BLaER1 treated with 17β-estradiol and CSF1 and Interleukin-3, amounts not matched to agents 10 nM and 100 nM (cell line): ENCODE measurements at regions not wholly inside any gene's neighbourhood (a gene's known extent, or its start where the extent isn't known, plus 50 kb on each side); places are given as distances from the start of the nearest gene placed in this dataset.

Source experiments
- H3K27ac ChIP-seq, 11 experiments: shearing (Covaris generic); formaldehyde crosslinking; 2 replicates each; pipeline ENCODE4 v1.8.1; 2022
- H3K27me3 ChIP-seq, 11 experiments: shearing (Covaris generic); formaldehyde crosslinking; 2 replicates each; pipeline ENCODE4 v1.8.1; 2022
- H3K36me3 ChIP-seq, 11 experiments: shearing (Covaris generic); formaldehyde crosslinking; 2 replicates each; pipeline ENCODE4 v1.8.1; 2022
- H3K4me1 ChIP-seq, 10 experiments: shearing (Covaris generic); formaldehyde crosslinking; 2 replicates each; pipeline ENCODE4 v1.8.1; 2022
- H3K4me2 ChIP-seq, 11 experiments: shearing (Covaris generic); formaldehyde crosslinking; 2 replicates each; pipeline ENCODE4 v1.8.1; 2022
- H3K4me3 ChIP-seq, 10 experiments: shearing (Covaris generic); formaldehyde crosslinking; 2 replicates each; pipeline ENCODE4 v1.8.1; 2022
- H3K9ac ChIP-seq, 11 experiments: shearing (Covaris generic); formaldehyde crosslinking; 2 replicates each; pipeline ENCODE4 v1.8.1; 2022
- H3K9me3 ChIP-seq, 11 experiments: shearing (Covaris generic); formaldehyde crosslinking; replicated peaks in 1 of 11; 2 replicates each; pipeline ENCODE4 v1.8.1; 2022
- H4K20me1 ChIP-seq, 11 experiments: shearing (Covaris generic); formaldehyde crosslinking; 2 replicates each; pipeline ENCODE4 v1.8.1; 2022
- Cebpa-rat ChIP-seq, 11 experiments: shearing (Covaris generic); IDR thresholded peaks; 2 replicates each; pipeline ENCODE4 v1.8.1; 2022

DNA sequence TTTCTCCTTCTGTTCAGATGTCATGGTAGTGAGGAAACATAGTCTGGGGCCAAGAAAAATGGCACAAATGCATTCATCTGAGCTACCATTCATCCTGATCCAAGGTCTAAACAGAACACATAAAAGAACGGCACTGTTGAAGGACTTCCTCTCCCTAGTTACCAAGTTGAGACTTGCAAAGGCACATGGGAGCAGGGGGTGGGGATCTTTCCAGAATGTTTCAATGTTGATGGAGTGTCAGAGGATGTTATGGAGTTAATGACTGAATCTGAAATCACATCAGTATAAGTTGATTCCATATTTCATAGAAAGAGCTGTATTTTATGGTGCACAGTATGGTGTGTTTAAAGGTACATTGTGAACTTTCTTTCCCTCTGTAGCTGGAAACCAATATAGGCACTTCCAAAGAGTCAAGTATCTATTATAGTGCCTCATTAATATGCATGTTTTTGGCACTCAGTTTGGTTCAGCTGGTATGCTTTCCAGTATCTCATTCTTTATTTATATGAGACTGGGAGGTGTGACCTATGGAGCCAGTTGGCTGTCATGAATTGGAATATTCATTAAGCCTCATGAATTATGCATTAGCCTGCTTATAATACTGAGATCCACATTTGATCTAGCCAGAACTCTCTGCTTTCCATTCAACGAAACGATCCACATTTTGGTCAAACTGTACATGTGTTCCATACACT is 603.0 kb downstream of the NR2F1-AS1 start:
- no peak for TF ChIP-seq Cebpa-rat (IDR thresholded peaks at IDR 0.05)
- no peak overlapping the region for H3K27ac ChIP-seq
- no peaks in the 10 kb centered on the region for H4K20me1 ChIP-seq
- H3K4me1 ChIP-seq = peaks cover 0 to 9% (median 0%) of the 10 kb centered on the region in 10 experiments; a peak in 4 of 20 replicates
- H3K36me3 ChIP-seq = no peaks in the 10 kb centered on the region
- peak overlapping the region in 4 of 11 experiments; percentile 2 to 17 (median 6); a peak in 2 of 22 replicates for H3K4me2 ChIP-seq
- no peak overlapping the region for H3K9ac ChIP-seq
- no peaks in the 10 kb centered on the region for H3K27me3 ChIP-seq
- peaks cover 0 to 5% (median 0%) of the 10 kb centered on the region in 11 experiments; a peak in 1 of 22 replicates for H3K9me3 ChIP-seq
- H3K4me3 ChIP-seq = no peak overlapping the region

DNA sequence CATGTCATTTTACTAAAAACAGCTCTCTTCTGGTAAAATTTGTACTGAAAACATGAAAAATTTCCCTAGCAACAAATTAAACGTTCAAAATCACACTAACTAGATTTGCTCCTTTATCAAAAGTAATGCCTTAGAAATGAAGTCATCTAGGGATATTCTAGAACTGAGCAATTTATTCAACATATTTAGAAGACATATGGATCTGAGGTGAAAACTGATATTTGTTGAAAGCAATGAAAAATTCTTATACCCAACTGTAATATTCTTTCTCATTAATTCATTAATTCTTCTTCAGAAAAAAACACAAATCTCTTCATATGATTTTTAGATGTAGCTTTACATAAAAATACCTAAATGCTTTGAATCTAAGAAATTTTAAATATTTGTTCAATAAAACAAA is 604.9 kb downstream of the NR2F1-AS1 start:
- no peaks in the 10 kb centered on the region for H4K20me1 ChIP-seq
- no peak overlapping the region for H3K9ac ChIP-seq
- no peaks in the 10 kb centered on the region for H3K36me3 ChIP-seq
- no peak overlapping the region for H3K27ac ChIP-seq
- H3K9me3 ChIP-seq = peaks cover 0 to 5% (median 0%) of the 10 kb centered on the region in 11 experiments; a peak in 1 of 22 replicates
- H3K27me3 ChIP-seq = no peaks in the 10 kb centered on the region
- H3K4me2 ChIP-seq = no peak overlapping the region
- no peak overlapping the region for H3K4me3 ChIP-seq
- no peak for TF ChIP-seq Cebpa-rat (IDR thresholded peaks at IDR 0.05)
- peaks cover 0 to 9% (median 0%) of the 10 kb centered on the region in 10 experiments; a peak in 4 of 20 replicates for H3K4me1 ChIP-seq

DNA sequence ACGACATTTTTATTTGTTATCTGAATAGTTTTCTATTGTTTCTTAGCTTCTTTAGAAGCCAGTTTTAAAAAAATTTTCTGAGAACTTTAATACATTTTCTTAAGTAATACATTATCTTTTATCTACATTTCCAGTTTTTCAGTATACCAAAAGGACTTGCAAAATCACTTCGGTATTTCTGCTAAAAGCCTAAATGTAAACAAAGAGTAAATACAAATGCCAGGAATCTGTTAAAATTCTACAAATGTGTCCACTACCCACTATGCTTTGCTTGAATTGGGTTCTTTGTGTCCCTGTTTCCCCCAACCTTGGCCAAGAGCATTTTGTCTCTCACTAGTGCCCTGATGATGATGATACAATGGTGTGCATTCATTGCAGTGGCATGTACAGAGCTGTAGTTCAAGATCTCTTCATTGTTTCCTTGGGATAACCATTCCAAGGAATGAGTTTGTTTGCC is 611.2 kb downstream of the NR2F1-AS1 start:
- H3K36me3 ChIP-seq = no peaks in the 10 kb centered on the region
- H3K27me3 ChIP-seq = no peaks in the 10 kb centered on the region
- H3K4me1 ChIP-seq = no peaks in the 10 kb centered on the region
- H4K20me1 ChIP-seq = no peaks in the 10 kb centered on the region
- H3K4me2 ChIP-seq = no peak overlapping the region
- H3K27ac ChIP-seq = no peak overlapping the region
- no peak overlapping the region for H3K4me3 ChIP-seq
- no peaks in the 10 kb centered on the region for H3K9me3 ChIP-seq
- TF ChIP-seq Cebpa-rat (IDR thresholded peaks at IDR 0.05) = no peak
- no peak overlapping the region for H3K9ac ChIP-seq

DNA sequence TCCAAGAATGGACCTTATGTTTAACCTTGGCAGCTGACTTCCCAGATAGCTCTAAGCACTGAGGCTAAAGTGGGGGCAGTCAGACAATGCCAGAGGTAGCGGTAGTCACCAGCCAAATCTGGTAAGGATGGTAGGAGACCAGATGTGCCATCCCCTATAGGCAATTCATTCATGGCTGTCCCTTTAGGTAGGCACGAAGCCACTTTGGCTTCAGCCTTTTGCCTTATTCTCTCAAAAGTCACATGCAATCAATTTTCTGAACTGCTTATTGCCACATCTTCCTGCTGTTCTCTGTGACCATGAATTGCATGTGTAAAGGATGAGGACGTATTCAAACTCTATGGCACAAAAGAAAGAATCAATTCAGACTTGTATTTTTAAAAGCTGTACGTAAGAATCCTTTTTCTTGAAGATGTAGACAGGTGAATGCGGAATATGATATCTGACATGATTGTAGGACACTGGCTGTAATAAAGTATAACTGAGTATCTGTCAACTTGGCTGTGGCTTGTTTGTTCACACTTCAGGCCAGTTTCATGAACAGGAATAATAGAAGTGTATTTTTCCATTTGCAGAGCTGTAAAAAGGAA is 611.7 kb downstream of the NR2F1-AS1 start:
- H3K9ac ChIP-seq = no peak overlapping the region
- H3K27ac ChIP-seq = no peak overlapping the region
- H3K4me3 ChIP-seq = no peak overlapping the region
- H3K27me3 ChIP-seq = no peaks in the 10 kb centered on the region
- H3K4me1 ChIP-seq = no peaks in the 10 kb centered on the region
- no peaks in the 10 kb centered on the region for H3K36me3 ChIP-seq
- H3K4me2 ChIP-seq = no peak overlapping the region
- no peaks in the 10 kb centered on the region for H4K20me1 ChIP-seq
- no peak for TF ChIP-seq Cebpa-rat (IDR thresholded peaks at IDR 0.05)
- H3K9me3 ChIP-seq = no peaks in the 10 kb centered on the region

DNA sequence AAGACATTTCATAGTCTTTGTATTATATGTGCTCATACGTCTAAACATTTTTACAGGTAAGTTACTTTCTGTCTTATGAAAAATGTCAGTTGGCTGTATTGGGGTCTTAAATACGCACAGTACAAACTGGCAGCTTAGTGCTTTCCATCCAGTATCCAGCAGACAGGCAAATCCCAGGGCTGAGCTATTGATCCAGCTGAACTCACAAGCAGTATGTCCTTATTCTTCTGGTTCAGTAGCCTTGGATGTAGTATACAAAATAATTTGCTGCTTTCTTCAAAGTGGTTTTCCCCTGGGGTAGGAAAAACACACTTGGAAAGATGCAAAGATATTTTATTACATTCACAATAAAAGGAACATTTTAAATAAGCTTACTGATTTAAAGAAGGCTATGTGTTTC is 617.2 kb downstream of the NR2F1-AS1 start:
- H3K9me3 ChIP-seq = no peaks in the 10 kb centered on the region
- H3K36me3 ChIP-seq = no peaks in the 10 kb centered on the region
- TF ChIP-seq Cebpa-rat (IDR thresholded peaks at IDR 0.05) = no peak
- no peak overlapping the region for H3K4me3 ChIP-seq
- H3K4me1 ChIP-seq = no peaks in the 10 kb centered on the region
- H3K9ac ChIP-seq = no peak overlapping the region
- no peaks in the 10 kb centered on the region for H3K27me3 ChIP-seq
- no peaks in the 10 kb centered on the region for H4K20me1 ChIP-seq
- H3K4me2 ChIP-seq = no peak overlapping the region
- no peak overlapping the region for H3K27ac ChIP-seq

DNA sequence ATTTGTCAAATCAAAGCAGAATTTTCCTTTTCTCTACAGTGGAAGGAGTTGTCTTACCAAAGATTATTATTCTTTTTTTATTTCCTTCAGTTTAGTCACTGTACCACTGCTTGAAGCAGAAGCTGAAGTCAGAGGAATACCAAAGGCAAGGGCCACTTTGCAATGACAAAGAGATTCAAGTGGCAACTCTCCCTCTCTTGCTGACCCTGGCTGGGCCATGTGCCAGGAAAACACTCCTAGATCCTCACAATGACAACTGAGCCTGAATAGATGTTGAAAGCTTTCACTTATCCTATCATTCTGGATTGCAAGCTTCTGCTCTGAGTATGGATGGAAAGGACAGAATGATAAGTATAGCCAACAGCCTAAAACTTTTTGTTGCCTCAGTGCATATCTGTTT is 618.3 kb downstream of the NR2F1-AS1 start:
- Histone ChIP-seq H4K20me1 (no peaks in the 10 kb centered on the region), H3K4me1 (no peaks in the 10 kb centered on the region), H3K4me2 (no peak overlapping the region), H3K9ac (no peak overlapping the region), H3K9me3 (no peaks in the 10 kb centered on the region), H3K27ac (no peak overlapping the region), H3K4me3 (no peak overlapping the region), H3K36me3 (no peaks in the 10 kb centered on the region), H3K27me3 (no peaks in the 10 kb centered on the region)
- TF ChIP-seq Cebpa-rat (IDR thresholded peaks at IDR 0.05) = no peak

DNA sequence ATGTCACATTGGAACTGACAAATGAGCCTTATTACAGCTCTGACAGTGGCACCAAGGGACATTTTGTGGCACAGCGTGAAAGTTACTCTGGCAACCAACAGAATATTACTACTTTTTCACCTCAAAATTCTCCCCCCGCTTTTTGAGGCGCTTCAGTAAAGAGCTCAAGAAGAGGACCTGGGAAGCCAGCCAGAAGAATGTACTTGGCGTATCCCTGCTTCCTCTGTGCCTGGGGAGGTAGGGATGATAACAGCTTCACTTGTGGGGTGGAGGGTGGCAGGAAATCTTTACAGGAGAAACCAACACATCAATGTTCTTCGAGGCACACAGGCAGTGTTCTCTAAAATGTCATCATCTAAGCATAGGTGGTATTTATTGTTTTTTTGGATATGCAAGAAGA is 624.1 kb downstream of the NR2F1-AS1 start:
- no peak for TF ChIP-seq Cebpa-rat (IDR thresholded peaks at IDR 0.05)
- Histone ChIP-seq H3K27ac (no peak overlapping the region), H4K20me1 (no peaks in the 10 kb centered on the region), H3K4me3 (no peak overlapping the region), H3K4me1 (no peaks in the 10 kb centered on the region), H3K9me3 (peaks cover 12 to 19% (median 17%) of the 10 kb centered on the region in 11 experiments; a peak in 21 of 22 replicates), H3K4me2 (no peak overlapping the region), H3K27me3 (no peaks in the 10 kb centered on the region), H3K9ac (no peak overlapping the region), H3K36me3 (no peaks in the 10 kb centered on the region)

DNA sequence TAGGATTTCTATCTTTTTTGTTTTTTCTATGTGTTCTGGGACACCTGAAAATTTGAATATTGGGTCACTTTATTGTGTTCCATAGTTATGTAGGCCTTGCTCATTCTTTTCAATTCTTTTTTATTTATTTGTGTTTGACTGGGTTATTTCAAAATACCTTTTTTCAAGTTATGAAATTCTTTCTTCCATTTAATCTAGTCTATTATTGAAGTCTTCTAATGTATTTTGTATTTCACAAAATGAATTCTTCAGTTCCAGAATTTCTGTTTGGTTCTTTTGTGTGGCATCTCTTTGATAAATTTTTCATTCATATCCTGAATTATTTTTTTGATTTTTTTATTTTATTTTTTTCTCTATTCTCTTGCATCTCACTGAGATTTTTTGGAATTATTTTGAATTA is 628.8 kb downstream of the NR2F1-AS1 start:
- no peaks in the 10 kb centered on the region for H3K36me3 ChIP-seq
- no peaks in the 10 kb centered on the region for H3K27me3 ChIP-seq
- H3K4me2 ChIP-seq = no peak overlapping the region
- H3K9me3 ChIP-seq = peaks cover 21 to 40% (median 27%) of the 10 kb centered on the region in 11 experiments; a peak in 21 of 22 replicates
- no peak overlapping the region for H3K4me3 ChIP-seq
- H4K20me1 ChIP-seq = no peaks in the 10 kb centered on the region
- H3K4me1 ChIP-seq = no peaks in the 10 kb centered on the region
- H3K27ac ChIP-seq = no peak overlapping the region
- H3K9ac ChIP-seq = no peak overlapping the region
- no peak for TF ChIP-seq Cebpa-rat (IDR thresholded peaks at IDR 0.05)

DNA sequence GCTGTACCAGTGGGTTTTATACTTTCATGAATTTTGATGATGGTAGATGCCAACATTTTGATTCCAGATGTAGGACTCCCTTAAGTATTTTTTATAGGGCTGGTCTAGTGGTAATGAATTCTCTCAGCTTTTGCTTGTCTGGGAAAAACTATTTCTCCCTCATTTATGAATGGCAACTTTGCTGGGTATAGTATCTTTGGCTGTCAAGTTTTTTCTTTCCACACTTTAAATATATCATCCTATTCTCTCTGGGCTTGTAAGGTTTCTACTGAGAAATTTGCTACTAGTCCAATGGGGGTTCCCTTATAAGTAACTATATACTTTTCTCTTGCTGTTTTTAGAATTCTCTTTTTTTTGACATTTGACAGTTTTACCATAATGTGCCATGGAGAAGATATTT is 629.3 kb downstream of the NR2F1-AS1 start:
- H3K9ac ChIP-seq = no peak overlapping the region
- no peak for TF ChIP-seq Cebpa-rat (IDR thresholded peaks at IDR 0.05)
- no peaks in the 10 kb centered on the region for H4K20me1 ChIP-seq

DNA sequence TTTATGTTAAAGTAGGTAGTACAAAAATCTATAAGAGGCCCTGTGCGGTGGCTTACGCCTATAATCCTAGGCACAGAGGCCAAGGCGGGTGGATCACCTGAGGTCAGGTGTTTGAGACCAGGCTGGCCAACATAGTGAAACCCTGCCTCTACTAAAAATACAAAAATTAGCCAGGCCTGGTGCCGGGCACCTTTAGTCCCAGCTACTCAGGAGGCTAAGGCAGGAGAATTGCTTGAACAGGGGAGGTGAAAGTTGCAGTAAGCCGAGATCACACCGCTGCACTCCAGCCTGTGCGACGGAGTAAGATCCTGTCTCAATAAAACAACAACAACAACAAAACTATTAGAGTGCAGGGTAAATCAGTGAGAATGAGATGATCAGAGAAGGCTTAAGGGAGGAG is 634.5 kb downstream of the NR2F1-AS1 start:
- no peak overlapping the region for H3K4me3 ChIP-seq
- no peaks in the 10 kb centered on the region for H3K4me1 ChIP-seq
- no peak overlapping the region for H3K4me2 ChIP-seq
- H3K9ac ChIP-seq = no peak overlapping the region
- no peak overlapping the region for H3K27ac ChIP-seq
- peaks cover under 1 to 23% (median 7%) of the 10 kb centered on the region in 11 experiments; a peak in 17 of 22 replicates for H3K9me3 ChIP-seq
- H4K20me1 ChIP-seq = no peaks in the 10 kb centered on the region
- no peaks in the 10 kb centered on the region for H3K36me3 ChIP-seq
- no peaks in the 10 kb centered on the region for H3K27me3 ChIP-seq
- TF ChIP-seq Cebpa-rat (IDR thresholded peaks at IDR 0.05) = no peak

More for the DNA sequence above, 629.3 kb downstream of the NR2F1-AS1 start:
- Histone ChIP-seq H3K27me3 (no peaks in the 10 kb centered on the region), H3K27ac (no peak overlapping the region), H3K4me1 (no peaks in the 10 kb centered on the region), H3K36me3 (no peaks in the 10 kb centered on the region), H3K4me2 (no peak overlapping the region), H3K9me3 (peaks cover 21 to 40% (median 27%) of the 10 kb centered on the region in 11 experiments; a peak in 21 of 22 replicates), H3K4me3 (no peak overlapping the region)
